ENCODE measurements at regions not wholly inside any gene's neighbourhood (a gene's known extent, or its start where the extent isn't known, plus 50 kb on each side); places are given as distances from the start of the nearest gene placed in this dataset.
A peak's percentile ranks its signal among the peaks of the same experiment; 100 is the strongest.

DNA sequence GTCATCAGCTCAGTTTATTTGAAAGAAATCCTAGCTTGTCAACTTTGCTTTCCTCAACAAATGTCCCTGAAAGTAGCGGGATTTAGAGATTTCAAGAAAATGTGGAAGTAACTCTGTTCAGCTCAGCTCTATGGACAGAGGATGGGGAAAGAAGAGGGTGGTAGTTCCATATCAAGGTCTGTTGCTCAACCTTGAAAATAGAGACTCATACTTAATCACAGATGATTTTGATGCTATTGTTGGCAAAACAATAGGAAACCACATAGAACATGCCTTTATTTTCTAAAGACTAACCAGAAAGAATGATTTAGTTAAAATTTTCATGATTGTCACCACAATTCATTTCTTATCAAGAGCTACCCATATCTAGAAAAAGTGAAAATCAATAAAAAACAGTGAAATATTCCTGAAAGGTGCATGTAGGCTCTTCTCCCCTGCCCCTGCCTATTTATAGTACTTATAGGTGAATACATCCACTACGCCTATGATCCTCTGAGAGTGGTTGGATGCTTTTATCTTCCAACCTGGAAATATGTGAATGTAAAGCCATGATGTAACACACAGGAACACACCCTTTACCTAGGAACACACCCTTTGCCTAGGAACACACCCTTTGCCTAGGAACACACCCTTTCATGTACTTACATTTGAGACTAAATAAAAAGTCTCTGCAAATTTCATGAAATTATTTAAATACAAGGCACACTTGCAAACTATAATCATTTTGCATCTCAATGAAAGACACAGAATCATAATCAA is 65.8 kb downstream of the ETAA1 start:
- Mint-ChIP-seq H3K9me3 (ENCODE audit: low read depth) (peaks cover 2% of the 10 kb centered on the region), H3K27ac (no peak overlapping the region), H3K4me3 (no peak overlapping the region), H3K4me1 (no peaks in the 10 kb centered on the region), H3K27me3 (peaks cover 4% of the 10 kb centered on the region), H3K36me3 (ENCODE audit: low read depth) (no peaks in the 10 kb centered on the region)
- ChIA-PET CTCF (no interaction called here), POLR2A (no interaction called here)
- DNase-seq (no peak), ATAC-seq (no peak)
- intact Hi-C loops (cut with DNase I, micrococcal nuclease) = no loop called here

DNA sequence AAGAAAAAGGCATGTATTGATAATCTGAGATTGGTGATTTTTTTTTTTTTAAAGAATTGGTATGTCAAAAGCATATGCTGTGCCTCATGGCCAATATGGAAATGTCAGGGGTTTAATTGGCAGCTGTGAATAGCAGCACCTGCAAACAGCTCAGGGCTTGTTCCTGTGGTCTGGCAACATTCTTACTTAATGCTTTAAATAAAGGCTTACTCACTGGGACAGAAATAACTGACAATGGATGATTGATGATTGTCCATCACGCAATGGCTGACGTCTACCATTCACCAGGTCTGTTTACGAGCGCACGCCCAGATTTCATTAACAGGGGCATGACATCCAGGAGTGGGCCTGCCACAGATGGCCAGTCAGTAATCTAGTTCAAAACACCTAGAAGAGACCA is 66.7 kb downstream of the ETAA1 start:
- ChIA-PET POLR2A (no interaction called here), CTCF (no interaction called here)
- H3K4me1 Mint-ChIP-seq = no peaks in the 10 kb centered on the region
- H3K27ac Mint-ChIP-seq = no peak overlapping the region
- peaks cover 4% of the 10 kb centered on the region for H3K27me3 Mint-ChIP-seq
- ATAC-seq = no peak
- no peak overlapping the region for H3K4me3 Mint-ChIP-seq
- no peaks in the 10 kb centered on the region for H3K36me3 Mint-ChIP-seq (ENCODE audit: low read depth)
- no peak for DNase-seq
- intact Hi-C loops (cut with DNase I, micrococcal nuclease) = no loop called here
- H3K9me3 Mint-ChIP-seq (ENCODE audit: low read depth) = peaks cover 2% of the 10 kb centered on the region

DNA sequence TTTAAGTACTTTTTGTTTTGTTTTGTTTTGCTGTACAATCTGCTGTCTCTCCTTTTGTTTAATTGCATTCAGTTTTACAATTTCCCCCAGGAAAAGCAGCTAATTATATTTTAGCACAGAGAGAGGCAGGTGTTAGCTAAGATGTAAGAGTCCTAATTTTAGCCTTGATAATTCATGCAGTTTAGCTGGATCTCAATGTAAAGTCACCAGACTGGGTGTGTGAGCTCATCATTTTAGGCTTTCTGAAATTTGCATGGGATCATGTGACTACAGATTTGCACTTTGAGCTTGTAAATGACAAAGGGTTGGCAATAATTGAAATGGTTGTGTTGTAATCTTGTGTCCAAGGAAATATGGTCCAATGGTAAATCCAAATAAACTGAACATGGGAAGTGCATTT is 68.5 kb downstream of the ETAA1 start:
- ChIA-PET CTCF (no interaction called here), POLR2A (no interaction called here)
- ATAC-seq (no peak), DNase-seq (no peak)
- peaks cover 3% of the 10 kb centered on the region for H3K27me3 Mint-ChIP-seq
- no peak overlapping the region for H3K4me3 Mint-ChIP-seq
- H3K36me3 Mint-ChIP-seq (ENCODE audit: low read depth) = no peaks in the 10 kb centered on the region
- intact Hi-C loops (cut with DNase I, micrococcal nuclease) = no loop called here
- H3K27ac Mint-ChIP-seq = no peak overlapping the region
- no peaks in the 10 kb centered on the region for H3K4me1 Mint-ChIP-seq
- peaks cover 2% of the 10 kb centered on the region for H3K9me3 Mint-ChIP-seq (ENCODE audit: low read depth)

DNA sequence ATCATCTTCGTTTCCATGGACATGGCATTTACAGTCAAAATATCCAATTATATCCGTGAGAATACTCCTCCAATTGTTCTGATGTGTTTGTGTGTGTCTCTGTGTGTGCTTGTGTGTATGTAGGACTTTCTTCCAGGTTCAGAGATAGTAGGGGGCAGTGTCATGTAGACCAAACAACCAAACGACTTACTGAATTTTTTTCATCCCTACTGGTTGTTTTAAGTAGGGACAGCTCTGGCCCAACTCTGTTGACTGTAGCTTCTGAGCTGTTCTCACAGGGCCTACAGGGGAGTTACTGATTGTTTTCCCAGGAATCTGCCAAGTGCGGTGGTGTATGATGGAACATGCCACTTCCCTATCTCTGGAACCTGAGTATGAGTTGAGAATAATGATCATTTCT is 69.6 kb downstream of the ETAA1 start:
- CTCF ChIA-PET = no interaction called here
- H3K4me1 Mint-ChIP-seq = no peaks in the 10 kb centered on the region
- H3K4me3 Mint-ChIP-seq = no peak overlapping the region
- no peaks in the 10 kb centered on the region for H3K36me3 Mint-ChIP-seq (ENCODE audit: low read depth)
- ATAC-seq (no peak), DNase-seq (no peak)
- intact Hi-C loops (cut with DNase I, micrococcal nuclease) = no loop called here
- H3K27ac Mint-ChIP-seq = no peak overlapping the region
- H3K27me3 Mint-ChIP-seq = peaks cover 2% of the 10 kb centered on the region
- H3K9me3 Mint-ChIP-seq (ENCODE audit: low read depth) = peaks cover 2% of the 10 kb centered on the region
- POLR2A ChIA-PET = no interaction called here

DNA sequence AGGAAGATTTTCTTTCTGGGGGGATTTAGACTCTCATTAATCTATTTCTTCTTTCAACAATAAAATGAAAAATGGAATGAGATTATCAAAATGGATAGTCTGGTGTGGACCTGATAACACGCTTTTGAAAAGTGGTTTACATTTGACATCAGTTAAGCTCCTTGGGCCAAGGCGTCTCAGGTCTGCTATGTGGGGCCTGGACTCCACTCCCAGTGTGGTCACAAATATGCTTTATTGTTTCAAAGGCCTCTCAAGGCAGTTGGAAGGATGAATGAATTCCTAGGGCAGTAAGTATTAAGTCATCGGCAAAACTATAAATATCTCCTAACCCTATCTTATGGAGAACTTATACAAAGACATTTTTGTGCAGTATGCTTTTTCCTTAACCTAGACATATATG is 74.5 kb downstream of the ETAA1 start:
- intact Hi-C loops (cut with DNase I, micrococcal nuclease) = no loop called here
- Mint-ChIP-seq H3K36me3 (ENCODE audit: low read depth) (no peaks in the 10 kb centered on the region), H3K9me3 (ENCODE audit: low read depth) (peaks cover 2% of the 10 kb centered on the region), H3K4me1 (no peaks in the 10 kb centered on the region), H3K27ac (no peak overlapping the region), H3K4me3 (no peak overlapping the region), H3K27me3 (peaks cover 6% of the 10 kb centered on the region)
- ChIA-PET POLR2A (no interaction called here), CTCF (no interaction called here)
- no peak for ATAC-seq
- DNase-seq = no peak

DNA sequence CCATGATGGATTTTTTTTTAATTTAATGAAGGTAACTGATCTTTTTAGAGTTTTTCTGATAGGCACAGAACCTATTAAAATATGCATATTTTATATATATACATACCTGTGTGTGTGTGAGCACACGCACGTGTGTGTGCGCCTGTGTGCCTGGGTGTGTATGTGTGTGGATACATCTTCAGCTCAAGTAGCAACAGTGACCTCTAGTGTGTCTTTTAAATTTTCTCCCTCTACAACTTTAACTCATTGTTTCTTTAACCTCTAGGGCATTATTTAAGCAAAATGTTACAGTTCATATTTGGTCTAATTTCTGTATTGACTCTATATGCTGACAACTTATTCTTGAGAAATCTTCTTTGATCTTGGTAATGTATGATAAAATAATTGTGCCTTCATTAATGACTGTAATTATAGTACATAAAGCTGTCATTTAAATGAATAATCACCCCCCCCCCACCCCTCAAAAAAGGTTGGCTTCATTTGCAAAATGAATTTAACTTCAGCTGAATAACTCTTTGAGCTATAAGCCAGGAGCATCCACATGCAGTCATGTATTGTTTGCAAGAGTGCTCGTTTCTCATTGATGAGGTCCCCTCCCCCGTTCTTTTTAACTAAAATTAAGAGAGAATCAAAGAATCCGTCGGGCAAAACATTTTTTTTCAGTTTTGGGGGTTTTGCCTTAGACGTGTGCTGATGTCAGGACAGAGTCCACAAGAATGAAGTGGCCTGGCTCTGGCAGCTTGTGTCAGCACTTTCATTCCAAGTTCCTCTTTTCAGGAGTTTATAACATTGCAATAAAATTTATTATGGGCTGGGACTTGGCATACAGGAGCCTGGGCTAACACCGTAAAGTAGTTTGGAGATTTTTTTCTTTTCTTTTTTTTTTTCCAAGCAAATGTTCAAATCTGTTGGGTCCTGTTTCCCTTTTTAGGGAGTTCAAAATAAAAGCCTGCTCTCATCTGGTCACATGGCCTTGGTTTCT is 80.0 kb downstream of the ETAA1 start:
- no peak for ATAC-seq
- no peak for DNase-seq
- ChIA-PET CTCF (no interaction called here), POLR2A (no interaction called here)
- Mint-ChIP-seq H3K27me3 (peaks cover 14% of the 10 kb centered on the region), H3K27ac (no peak overlapping the region), H3K9me3 (ENCODE audit: low read depth) (no peaks in the 10 kb centered on the region), H3K4me3 (no peak overlapping the region), H3K36me3 (ENCODE audit: low read depth) (no peaks in the 10 kb centered on the region), H3K4me1 (no peaks in the 10 kb centered on the region)
- intact Hi-C loops (cut with DNase I, micrococcal nuclease) = loop anchor here in 1 of 2 experiments (5.0 kb wide), 1 partner anchor 1050 kb away; no protein-coding TSS in a partner anchor

DNA sequence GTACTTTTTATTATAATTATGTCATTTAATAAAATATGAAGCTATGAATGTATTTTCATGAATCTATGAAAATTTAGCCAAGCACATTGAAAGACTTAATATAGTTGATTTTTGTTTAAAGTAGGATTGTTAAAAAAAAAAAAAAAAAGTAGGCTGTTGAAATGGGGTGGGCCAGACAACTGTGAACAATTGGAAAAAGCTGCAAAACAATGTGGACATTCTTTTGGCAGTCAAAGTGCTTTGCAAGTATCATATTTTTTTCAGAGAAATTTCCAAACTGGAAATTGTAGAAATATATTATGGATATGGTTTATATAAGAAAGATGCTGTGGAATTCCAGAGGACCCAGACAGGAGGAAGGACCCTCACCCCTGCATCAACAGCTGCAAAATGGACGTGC is 82.1 kb downstream of the ETAA1 start:
- Mint-ChIP-seq H3K4me3 (no peak overlapping the region), H3K27me3 (peaks cover 13% of the 10 kb centered on the region), H3K36me3 (ENCODE audit: low read depth) (no peaks in the 10 kb centered on the region), H3K27ac (no peak overlapping the region), H3K9me3 (ENCODE audit: low read depth) (peaks cover 3% of the 10 kb centered on the region), H3K4me1 (no peaks in the 10 kb centered on the region)
- POLR2A ChIA-PET = no interaction called here
- CTCF ChIA-PET = no interaction called here
- DNase-seq (no peak), ATAC-seq (no peak)
- intact Hi-C loops (cut with DNase I, micrococcal nuclease) = loop anchor here in 1 of 2 experiments (5.0 kb wide), 1 partner anchor 1052 kb away; no protein-coding TSS in a partner anchor

DNA sequence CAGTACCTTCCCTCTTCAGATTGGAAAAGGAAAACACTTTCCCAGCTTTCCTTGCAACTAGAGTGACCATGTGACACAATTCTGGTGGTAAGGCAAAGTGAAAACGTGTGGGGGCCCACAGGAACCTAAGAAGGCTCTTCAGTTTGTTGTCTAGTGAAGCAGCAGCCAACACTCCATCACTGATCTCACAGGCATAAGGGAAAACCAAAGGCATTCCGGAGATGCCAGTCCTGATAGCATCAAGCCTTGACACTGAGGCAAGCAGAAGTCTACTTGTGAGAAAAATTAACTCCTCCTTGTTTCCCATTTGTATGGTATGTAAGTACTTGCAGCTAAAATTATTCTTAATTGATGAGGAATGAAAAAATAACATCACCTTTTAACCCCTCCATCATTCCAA is 88.3 kb downstream of the ETAA1 start:
- Mint-ChIP-seq H3K4me1 (peaks cover 3% of the 10 kb centered on the region), H3K27me3 (peaks cover 7% of the 10 kb centered on the region), H3K9me3 (ENCODE audit: low read depth) (peaks cover 5% of the 10 kb centered on the region), H3K4me3 (no peak overlapping the region), H3K36me3 (ENCODE audit: low read depth) (no peaks in the 10 kb centered on the region), H3K27ac (no peak overlapping the region)
- DNase-seq (no peak), ATAC-seq (no peak)
- ChIA-PET CTCF (no interaction called here), POLR2A (no interaction called here)
- intact Hi-C loops (cut with DNase I, micrococcal nuclease) = no loop called here

DNA sequence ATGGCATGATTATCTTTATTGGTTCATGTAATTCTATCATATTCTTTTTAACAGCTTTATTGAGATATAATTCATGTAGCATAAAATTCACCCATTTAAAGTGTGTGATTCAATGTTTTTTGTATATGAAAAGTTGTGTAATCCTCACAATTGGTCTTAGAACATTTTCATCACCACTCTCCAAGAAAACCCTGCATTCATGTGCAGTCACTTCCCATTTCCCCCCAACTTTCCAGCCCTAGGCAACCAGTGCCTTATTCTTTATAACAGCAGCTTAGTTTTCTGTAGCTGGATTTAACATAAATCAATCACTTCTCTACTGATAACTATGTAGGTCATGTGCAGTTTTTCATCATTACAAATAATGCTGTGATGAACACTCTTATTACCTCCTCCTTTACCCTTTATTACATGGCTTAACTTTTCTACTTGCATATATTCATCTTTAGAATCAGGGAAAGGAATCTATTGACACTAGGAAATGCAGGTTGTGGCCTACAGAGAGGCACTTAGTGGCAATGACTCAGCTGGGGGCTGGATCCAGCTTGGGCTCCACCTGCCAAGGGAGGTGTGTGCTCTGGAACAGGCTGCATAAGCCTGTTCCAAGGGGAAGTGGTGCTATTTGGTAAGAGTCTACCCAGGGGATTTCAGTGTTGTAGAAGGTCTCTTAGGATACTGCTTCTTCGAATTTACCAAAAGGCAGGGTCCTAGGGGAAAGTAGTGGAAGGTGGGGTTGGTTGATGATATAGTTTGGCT is 89.1 kb downstream of the ETAA1 start:
- peaks cover 3% of the 10 kb centered on the region for H3K4me1 Mint-ChIP-seq
- DNase-seq (peak; percentile 6), ATAC-seq (no peak)
- POLR2A ChIA-PET = no interaction called here
- peaks cover 7% of the 10 kb centered on the region for H3K27me3 Mint-ChIP-seq
- intact Hi-C loops (cut with DNase I, micrococcal nuclease) = no loop called here
- H3K9me3 Mint-ChIP-seq (ENCODE audit: low read depth) = peaks cover 5% of the 10 kb centered on the region
- H3K36me3 Mint-ChIP-seq (ENCODE audit: low read depth) = no peaks in the 10 kb centered on the region
- CTCF ChIA-PET = no interaction called here
- no peak overlapping the region for H3K4me3 Mint-ChIP-seq
- no peak overlapping the region for H3K27ac Mint-ChIP-seq

DNA sequence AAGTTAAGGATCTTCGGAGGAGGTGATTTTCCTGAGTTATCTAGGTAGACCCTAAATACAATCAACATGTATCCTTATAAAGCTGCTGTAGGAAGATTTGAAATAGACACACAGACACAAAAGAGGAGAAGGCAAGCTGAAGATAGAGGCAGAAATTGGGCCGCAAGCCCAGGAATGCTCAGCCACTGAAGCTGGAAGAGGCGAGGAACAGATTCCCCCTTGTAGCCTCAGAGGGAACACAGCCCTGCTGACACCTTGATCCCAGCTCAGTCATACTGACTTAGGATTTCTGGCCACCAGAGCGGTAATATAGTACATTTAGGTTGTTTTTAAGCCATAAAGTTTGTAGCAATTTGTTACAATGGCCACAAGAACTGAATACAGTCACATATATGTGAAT is 90.9 kb downstream of the ETAA1 start:
- intact Hi-C loops (cut with DNase I, micrococcal nuclease) = no loop called here
- DNase-seq (no peak), ATAC-seq (no peak)
- Mint-ChIP-seq H3K4me3 (no peak overlapping the region), H3K27ac (no peak overlapping the region), H3K9me3 (ENCODE audit: low read depth) (peaks cover 5% of the 10 kb centered on the region), H3K27me3 (peaks cover 9% of the 10 kb centered on the region), H3K4me1 (peaks cover 3% of the 10 kb centered on the region), H3K36me3 (ENCODE audit: low read depth) (no peaks in the 10 kb centered on the region)
- ChIA-PET CTCF (no interaction called here), POLR2A (no interaction called here)

DNA sequence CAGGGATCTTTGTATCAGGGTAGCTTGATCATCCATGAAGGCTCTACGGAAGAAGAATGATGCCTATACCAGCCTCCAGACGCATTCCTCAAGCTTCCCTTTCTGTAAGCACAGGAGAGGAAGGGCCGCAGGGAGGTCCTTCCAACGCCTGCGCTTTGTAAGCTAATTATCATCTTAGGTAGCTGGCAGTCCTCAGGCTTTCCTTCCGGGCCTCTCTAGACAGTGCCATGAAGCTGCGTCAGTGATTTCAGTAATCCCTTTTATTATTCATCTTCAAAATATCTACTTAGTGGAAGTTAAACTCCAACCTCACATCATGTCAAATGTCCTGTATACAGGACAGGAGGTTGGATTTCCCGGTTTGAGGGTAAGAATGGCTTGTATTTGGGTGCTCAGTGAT is 92.3 kb downstream of the ETAA1 start:
- Mint-ChIP-seq H3K9me3 (ENCODE audit: low read depth) (peaks cover 2% of the 10 kb centered on the region), H3K27me3 (peaks cover 5% of the 10 kb centered on the region), H3K36me3 (ENCODE audit: low read depth) (no peaks in the 10 kb centered on the region), H3K4me1 (peaks cover 3% of the 10 kb centered on the region), H3K4me3 (no peak overlapping the region), H3K27ac (no peak overlapping the region)
- DNase-seq (no peak), ATAC-seq (no peak)
- ChIA-PET POLR2A (no interaction called here), CTCF (no interaction called here)
- intact Hi-C loops (cut with DNase I, micrococcal nuclease) = no loop called here

Measured in activated CD4-positive, alpha-beta T cell treated with anti-CD3 and anti-CD28 coated beads for 36 hours (primary cell).